ENCODE measurements at regions not wholly inside any gene's neighbourhood (a gene's known extent, or its start where the extent isn't known, plus 50 kb on each side); places are given as distances from the start of the nearest gene placed in this dataset.

GRCh38 chr16:54454616-54455015 lies 168.0 kb upstream of the IRX3 start:
- TF ChIP-seq NFIC (IDR thresholded peaks at IDR 0.05) (no peak), CREB1 (IDR thresholded peaks at IDR 0.05; ENCODE audit: low read depth) (no peak), MAX (IDR thresholded peaks at IDR 0.05) (no peak), YY1 (IDR thresholded peaks at IDR 0.05; ENCODE audit: low read depth) (no peak), TCF12 (IDR thresholded peaks at IDR 0.05; ENCODE audit: low read depth) (no peak), TAF1 (IDR thresholded peaks at IDR 0.05; ENCODE audit: low read depth) (no peak), EP300 (IDR thresholded peaks at IDR 0.05; ENCODE audit: borderline replicate concordance) (no peak), REST (IDR thresholded peaks at IDR 0.05; ENCODE audit: low read depth) (no peak), EGR1 (IDR thresholded peaks at IDR 0.05) (no peak), TEAD4 (IDR thresholded peaks at IDR 0.05) (no peak), USF1 (IDR thresholded peaks at IDR 0.05) (no peak), FOXM1 (IDR thresholded peaks at IDR 0.05; ENCODE audit: borderline replicate concordance, low read depth) (no peak), RAD21 (IDR thresholded peaks at IDR 0.05; ENCODE audit: low read depth) (no peak)

- TF ChIP-seq TAF1 (IDR thresholded peaks at IDR 0.05; ENCODE audit: low read depth) (no peak), TCF12 (IDR thresholded peaks at IDR 0.05; ENCODE audit: low read depth) (no peak), YY1 (IDR thresholded peaks at IDR 0.05; ENCODE audit: low read depth) (no peak), CEBPB (IDR thresholded peaks at IDR 0.05) (no peak), REST (IDR thresholded peaks at IDR 0.05; ENCODE audit: low read depth) (no peak), ZBTB7A (IDR thresholded peaks at IDR 0.05; ENCODE audit: low read depth) (no peak), EP300 (IDR thresholded peaks at IDR 0.05; ENCODE audit: borderline replicate concordance) (no peak), CREB1 (IDR thresholded peaks at IDR 0.05; ENCODE audit: low read depth) (no peak), USF1 (IDR thresholded peaks at IDR 0.05) (no peak), RAD21 (IDR thresholded peaks at IDR 0.05; ENCODE audit: low read depth) (no peak), TEAD4 (IDR thresholded peaks at IDR 0.05) (no peak), NFIC (IDR thresholded peaks at IDR 0.05) (no peak)
These were observed 167.3 kb upstream of the IRX3 start for GRCh38 chr16:54453871-54454270.

GRCh38 chr16:54447576-54448440 lies 161.2 kb upstream of the IRX3 start:
- TF ChIP-seq REST (IDR thresholded peaks at IDR 0.05; ENCODE audit: low read depth) (no peak), TEAD4 (IDR thresholded peaks at IDR 0.05) (no peak), MAX (IDR thresholded peaks at IDR 0.05) (no peak), CEBPB (IDR thresholded peaks at IDR 0.05) (no peak), EGR1 (IDR thresholded peaks at IDR 0.05) (no peak), USF1 (IDR thresholded peaks at IDR 0.05) (no peak), FOXM1 (IDR thresholded peaks at IDR 0.05; ENCODE audit: borderline replicate concordance, low read depth) (no peak), NFIC (IDR thresholded peaks at IDR 0.05) (no peak), YY1 (IDR thresholded peaks at IDR 0.05; ENCODE audit: low read depth) (no peak), RAD21 (IDR thresholded peaks at IDR 0.05; ENCODE audit: low read depth) (no peak), ZBTB7A (IDR thresholded peaks at IDR 0.05; ENCODE audit: low read depth) (no peak)

GRCh38 chr16:54446639-54447038 lies 160.1 kb upstream of the IRX3 start:
- TF ChIP-seq ZBTB7A (IDR thresholded peaks at IDR 0.05; ENCODE audit: low read depth) (no peak), MAX (IDR thresholded peaks at IDR 0.05) (no peak), USF1 (IDR thresholded peaks at IDR 0.05) (no peak), EP300 (IDR thresholded peaks at IDR 0.05; ENCODE audit: borderline replicate concordance) (no peak), FOXM1 (IDR thresholded peaks at IDR 0.05; ENCODE audit: borderline replicate concordance, low read depth) (no peak), TAF1 (IDR thresholded peaks at IDR 0.05; ENCODE audit: low read depth) (no peak), NFIC (IDR thresholded peaks at IDR 0.05) (no peak), CEBPB (IDR thresholded peaks at IDR 0.05) (no peak), TCF12 (IDR thresholded peaks at IDR 0.05; ENCODE audit: low read depth) (no peak), YY1 (IDR thresholded peaks at IDR 0.05; ENCODE audit: low read depth) (no peak)
